Panc1 (cell line): ENCODE measurements at regions not wholly inside any gene's neighbourhood (a gene's known extent, or its start where the extent isn't known, plus 50 kb on each side); places are given as distances from the start of the nearest gene placed in this dataset.
"Not testable (repeated sequence)": the region's sequence is repeated elsewhere in the genome, so short reads cannot be mapped to it uniquely, and the experiment has no call there.

ENCODE experiments used
- ATAC-seq: fragments of 200-7000 bp; cut with Tn5 transposase; 2 replicates; pipeline ENCODE4 v1.9.1; 2020; ENCODE audit warnings: mild to moderate bottlenecking, moderate library complexity
- BruUV-seq: library from RNA; stranded (reverse); fragments of 400-500 nt; replicated peaks from 2 replicates; lab custom pipeline; 2021; lab: Mats Ljungman, UMichigan
- CTCF ChIA-PET: fragments of 300-600 bp; sonication (Branson Sonifier 250); formaldehyde crosslinking; loops from one replicate; lab custom pipeline; 2022; ENCODE audit warnings: antibody characterized with exemption; lab: Charles Lee
- POLR2A ChIA-PET: fragments of 300-600 bp; sonication (Branson Sonifier 250); formaldehyde crosslinking; loops from one replicate; lab custom pipeline; 2022; ENCODE audit warnings: antibody characterized with exemption; lab: Charles Lee
- DNase-seq: peaks from one replicate; pipeline ENCODE4 v3.0.0-alpha.2; 2010; ENCODE audit warnings: low read depth, low spot score
- H3K27ac ChIP-seq: 2 replicates; pipeline ENCODE4 v1.5.1; 2011; ENCODE audit warnings: mild to moderate bottlenecking, low read length, inconsistent platforms
- H3K27me3 ChIP-seq: fragments of 200-500 bp; sonication (Bioruptor generic); 2 replicates; pipeline ENCODE4 v1.6.0; 2014; ENCODE audit warnings: low read length, inconsistent platforms; ENCODE audit not compliant: control insufficient read depth, insufficient read depth
- H3K36me3 ChIP-seq: fragments of 200-500 bp; sonication (Bioruptor generic); 2 replicates; pipeline ENCODE4 v1.5.1; 2014; ENCODE audit warnings: inconsistent platforms, mild to moderate bottlenecking, low read length, moderate library complexity; ENCODE audit not compliant: control insufficient read depth, insufficient read depth
- H3K4me1 ChIP-seq: 2 replicates; pipeline ENCODE4 v1.5.1; 2011; ENCODE audit warnings: inconsistent platforms, mild to moderate bottlenecking, low read length, moderate library complexity; ENCODE audit not compliant: control insufficient read depth, insufficient read depth
- H3K4me3 ChIP-seq, 2 experiments: 2 replicates each; pipeline ENCODE4 v1.5.1; 2011 to 2012; ENCODE audit warnings: low read depth in 2 of 2, low read length in 2 of 2, mild to moderate bottlenecking in 2 of 2, inconsistent platforms in 1 of 2, moderate library complexity in 1 of 2
- H3K9me3 ChIP-seq: fragments of 200-500 bp; sonication (Bioruptor generic); 2 replicates; pipeline ENCODE4 v1.5.1; 2014; ENCODE audit warnings: low read depth, mild to moderate bottlenecking, inconsistent platforms, low read length, moderate library complexity; ENCODE audit not compliant: control insufficient read depth, insufficient read depth
- in situ Hi-C: cut with HindIII; loops from 2 replicates; pipeline ENCODE4 v1.10.0; 2016; ENCODE audit warnings: low sequenced_read_pairs, low pct_unique_long_range_greater_than_20kb
- intact Hi-C: fragments of 100-400 bp; cut with micrococcal nuclease; formaldehyde crosslinking; loops from one replicate; pipeline ENCODE4 v1.10.0; 2022; ENCODE audit not compliant: unreplicated experiment

DNA sequence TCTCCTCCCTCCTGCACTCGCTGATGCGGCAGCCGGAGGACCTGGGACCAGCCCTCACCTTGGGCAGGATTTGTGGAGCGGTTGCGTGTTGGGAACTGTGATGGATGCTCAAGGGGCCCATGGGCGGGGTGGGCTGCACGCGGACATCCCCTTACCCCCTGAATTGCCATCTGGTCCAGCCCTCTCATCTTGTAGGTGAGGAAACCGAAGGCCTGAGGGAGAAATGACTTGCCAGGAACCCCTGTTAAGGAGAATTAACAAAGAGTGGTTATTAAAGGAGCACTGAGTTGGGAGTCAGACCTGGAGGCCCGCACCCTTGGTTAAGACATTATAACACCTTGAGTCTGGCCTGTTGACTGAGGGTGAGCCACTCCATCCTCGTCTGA lies 2752.2 kb downstream of the RPIA start:
- H3K9me3 ChIP-seq, H3K27me3 ChIP-seq, H3K4me3 ChIP-seq, DNase-seq, ATAC-seq, POLR2A ChIA-PET, H3K27ac ChIP-seq, H3K36me3 ChIP-seq, CTCF ChIA-PET, BruUV-seq, in situ Hi-C loops, H3K4me1 ChIP-seq, intact Hi-C loops: not testable (repeated sequence)

DNA sequence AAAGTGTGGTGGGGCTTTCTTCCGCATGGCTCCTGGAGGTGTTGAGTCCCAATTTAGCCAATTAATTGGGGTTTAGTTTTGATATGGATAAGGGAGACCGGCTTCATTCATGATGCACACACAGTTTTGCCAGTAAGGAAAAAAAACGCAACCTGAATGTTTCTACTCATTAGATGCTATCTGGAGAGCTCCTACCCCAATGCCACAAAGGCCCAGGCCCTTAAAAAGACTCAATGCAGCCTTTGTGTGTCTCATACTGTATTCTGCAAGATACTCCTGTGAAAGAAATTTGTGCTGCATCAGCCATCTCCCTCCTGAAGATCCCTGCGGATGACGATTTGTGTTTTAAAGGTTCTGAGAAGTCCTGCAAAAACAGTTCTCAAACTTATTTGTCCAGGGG lies 2754.2 kb downstream of the RPIA start:
- ATAC-seq, H3K9me3 ChIP-seq, CTCF ChIA-PET, H3K4me3 ChIP-seq, H3K27me3 ChIP-seq, POLR2A ChIA-PET, BruUV-seq, H3K4me1 ChIP-seq, DNase-seq, intact Hi-C loops, in situ Hi-C loops, H3K27ac ChIP-seq, H3K36me3 ChIP-seq: not testable (repeated sequence)

DNA sequence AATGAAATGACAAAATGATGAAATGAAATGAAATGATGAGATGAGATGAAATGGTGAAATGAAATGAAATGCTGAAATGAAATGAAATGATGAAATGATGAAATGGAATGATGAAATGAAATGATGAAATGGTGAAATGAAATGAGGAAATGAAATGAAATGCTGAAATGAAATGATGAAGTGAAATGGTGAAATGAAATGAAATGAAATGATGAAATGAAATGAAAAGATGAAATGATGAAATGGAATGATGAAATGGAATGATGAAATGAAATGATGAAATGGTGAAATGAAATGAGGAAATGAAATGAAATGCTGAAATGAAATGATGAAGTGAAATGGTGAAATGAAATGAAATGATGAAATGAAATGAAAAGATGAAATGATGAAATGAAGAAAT lies 2755.0 kb downstream of the RPIA start:
- in situ Hi-C loops, H3K27me3 ChIP-seq, H3K27ac ChIP-seq, BruUV-seq, H3K4me1 ChIP-seq, H3K4me3 ChIP-seq, intact Hi-C loops, DNase-seq, H3K9me3 ChIP-seq, H3K36me3 ChIP-seq, CTCF ChIA-PET, ATAC-seq, POLR2A ChIA-PET: not testable (repeated sequence)

DNA sequence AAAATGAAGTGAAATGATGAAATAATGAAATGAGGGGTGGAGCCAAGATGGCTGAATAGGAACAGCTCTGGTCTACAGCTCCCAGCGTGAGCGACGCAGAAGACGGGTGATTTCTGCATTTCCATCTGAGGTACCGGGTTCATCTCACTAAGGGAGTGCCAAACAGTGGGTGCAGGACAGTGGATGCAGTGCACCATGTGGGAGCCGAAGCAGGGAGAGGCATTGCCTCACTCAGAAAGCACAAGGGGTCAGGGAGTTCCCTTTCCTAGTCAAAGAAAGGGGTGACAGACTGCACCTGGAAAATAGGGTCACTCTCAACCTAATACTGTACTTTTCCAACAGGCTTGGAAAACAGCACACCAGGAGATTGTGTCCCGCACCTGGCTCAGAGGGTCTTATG lies 2755.4 kb downstream of the RPIA start:
- H3K27me3 ChIP-seq, H3K9me3 ChIP-seq, POLR2A ChIA-PET, H3K4me3 ChIP-seq, H3K36me3 ChIP-seq, H3K4me1 ChIP-seq, BruUV-seq, H3K27ac ChIP-seq, DNase-seq, CTCF ChIA-PET, intact Hi-C loops, in situ Hi-C loops, ATAC-seq: not testable (repeated sequence)

DNA sequence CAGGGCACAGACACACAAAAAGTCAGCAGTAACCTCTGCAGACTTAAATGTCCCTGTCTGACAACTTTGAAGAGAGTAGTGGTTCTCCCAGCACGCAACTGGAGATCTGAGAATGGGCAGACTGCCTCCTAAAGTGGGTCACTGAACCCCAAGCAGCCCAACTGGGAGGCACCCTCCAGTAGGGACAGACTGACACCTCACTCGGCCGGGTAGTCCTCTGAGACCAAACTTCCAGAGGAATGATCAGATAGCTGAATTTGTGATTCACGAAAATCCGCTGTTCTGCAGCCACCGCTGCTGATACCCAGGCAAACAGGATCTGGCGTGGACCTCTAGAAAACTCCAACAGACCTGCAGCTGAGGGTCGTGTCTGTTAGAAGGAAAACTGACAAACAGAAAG lies 2756.0 kb downstream of the RPIA start:
- DNase-seq, H3K9me3 ChIP-seq, H3K4me3 ChIP-seq, BruUV-seq, ATAC-seq, CTCF ChIA-PET, H3K4me1 ChIP-seq, H3K36me3 ChIP-seq, intact Hi-C loops, H3K27ac ChIP-seq, H3K27me3 ChIP-seq, POLR2A ChIA-PET, in situ Hi-C loops: not testable (repeated sequence)

DNA sequence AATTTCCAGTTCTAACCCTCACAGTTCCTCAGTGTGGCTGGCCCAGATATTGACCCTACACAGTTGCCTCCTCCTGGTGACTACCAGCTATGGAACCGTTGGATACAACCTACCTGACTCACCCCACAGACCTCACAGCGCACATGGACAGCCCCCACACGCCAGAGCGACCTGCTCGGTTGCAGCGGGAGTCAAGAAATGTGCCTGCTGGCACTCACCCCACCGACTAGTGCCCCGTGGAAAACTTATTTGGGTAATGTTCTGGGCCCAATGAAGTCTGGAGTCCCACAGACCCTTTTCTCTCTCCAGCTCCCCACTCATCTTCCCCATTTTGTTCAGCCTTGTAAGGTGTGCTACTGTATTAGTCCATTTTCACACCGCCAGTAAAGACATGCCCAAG lies 2770.8 kb downstream of the RPIA start:
- CTCF ChIA-PET, H3K27me3 ChIP-seq, POLR2A ChIA-PET, BruUV-seq, ATAC-seq, H3K9me3 ChIP-seq, H3K4me3 ChIP-seq, intact Hi-C loops, DNase-seq, H3K4me1 ChIP-seq, H3K27ac ChIP-seq, in situ Hi-C loops, H3K36me3 ChIP-seq: not testable (repeated sequence)

DNA sequence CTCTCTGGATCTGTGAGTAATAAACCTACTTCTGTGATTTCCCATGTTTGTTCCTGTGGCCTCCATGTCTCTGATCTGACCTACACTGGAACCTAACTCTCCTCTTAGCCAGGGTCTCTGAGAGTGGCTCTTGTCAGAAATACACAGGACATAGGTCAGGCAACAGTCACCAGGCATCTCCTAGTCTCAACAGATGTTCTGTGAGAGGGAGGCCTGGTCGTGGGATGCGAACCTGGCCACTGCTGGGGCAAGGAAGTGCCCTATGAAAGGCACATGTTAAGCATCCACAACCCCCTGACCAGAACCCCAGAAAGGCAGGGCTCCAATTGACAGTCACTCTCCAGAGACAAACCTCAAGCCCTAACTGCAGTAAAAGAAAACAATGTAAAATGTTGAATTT lies 2771.5 kb downstream of the RPIA start:
- H3K4me3 ChIP-seq, in situ Hi-C loops, BruUV-seq, H3K27ac ChIP-seq, H3K27me3 ChIP-seq, POLR2A ChIA-PET, H3K9me3 ChIP-seq, H3K4me1 ChIP-seq, H3K36me3 ChIP-seq, intact Hi-C loops, CTCF ChIA-PET, ATAC-seq, DNase-seq: not testable (repeated sequence)
